CD14-positive monocyte (primary cell): ENCODE measurements at regions not wholly inside any gene's neighbourhood (a gene's known extent, or its start where the extent isn't known, plus 50 kb on each side); places are given as distances from the start of the nearest gene placed in this dataset.

Experiments
- DNase-seq, 3 donors: peaks; one replicate each; pipeline ENCODE4 v3.0.0-alpha.2; 2011 to 2022
- H2AFZ ChIP-seq: 2 replicates; pipeline ENCODE4 v1.6.0; 2012; ENCODE audit warnings: mild to moderate bottlenecking, low read depth, low read length, inconsistent platforms; ENCODE audit not compliant: insufficient read depth, poor library complexity, severe bottlenecking
- H3K27ac ChIP-seq, 2 donors: 1 replicate in 1 of 2; 2 replicates in 1 of 2; pipeline ENCODE4 v1.5.1; 2012 to 2013; ENCODE audit warnings: low read length in 2 of 2, control low read depth in 1 of 2, inconsistent platforms in 1 of 2, low read depth in 1 of 2, mild to moderate bottlenecking in 1 of 2
- H3K27me3 ChIP-seq, 2 donors: one replicate each; pipeline versions ENCODE4 v1.6.0 to v1.6.1; 2011 to 2013; ENCODE audit warnings: low read length in 2 of 2; ENCODE audit not compliant: control insufficient read depth in 2 of 2, insufficient read depth in 2 of 2
- H3K36me3 ChIP-seq, 2 donors: replicated peaks in 1 of 2; 1 replicate in 1 of 2; 2 replicates in 1 of 2; pipeline versions ENCODE4 v1.5.1 to v1.6.1; 2012 to 2013; ENCODE audit warnings: low read length in 2 of 2, control low read depth in 1 of 2, inconsistent platforms in 1 of 2, mild to moderate bottlenecking in 1 of 2; ENCODE audit not compliant: insufficient read depth in 2 of 2, control insufficient read depth in 1 of 2
- H3K4me1 ChIP-seq, 2 donors: 1 replicate in 1 of 2; 2 replicates in 1 of 2; pipeline versions ENCODE4 v1.5.1 to v1.6.1; 2012 to 2013; ENCODE audit warnings: low read length in 2 of 2, control low read depth in 1 of 2, inconsistent platforms in 1 of 2, mild to moderate bottlenecking in 1 of 2, moderate library complexity in 1 of 2; ENCODE audit not compliant: insufficient read depth in 2 of 2, control insufficient read depth in 1 of 2
- H3K4me2 ChIP-seq: replicated peaks from 2 replicates; pipeline ENCODE3; 2012; ENCODE audit warnings: low read length, moderate library complexity, mild to moderate bottlenecking; ENCODE audit not compliant: poor library complexity, severe bottlenecking; ENCODE audit errors: extremely low read depth
- H3K4me3 ChIP-seq, 3 experiments: fragments of 200-600 bp in 1 of 3; sonication (generic) in 1 of 3; replicated peaks in 1 of 3; 1 replicate in 2 of 3; 2 replicates in 1 of 3; pipeline ENCODE4 v1.5.1; 2011 to 2013; ENCODE audit warnings: low read length in 3 of 3, mild to moderate bottlenecking in 3 of 3, control low read depth in 2 of 3, low read depth in 2 of 3, inconsistent platforms in 1 of 3, moderate library complexity in 1 of 3
- H3K79me2 ChIP-seq: 2 replicates; pipeline ENCODE4 v1.6.0; 2012; ENCODE audit warnings: mild to moderate bottlenecking, control low read depth, inconsistent platforms, low read length, moderate library complexity; ENCODE audit not compliant: insufficient read depth
- H3K9ac ChIP-seq: 2 replicates; pipeline ENCODE4 v1.6.0; 2017; ENCODE audit warnings: low read length, mild to moderate bottlenecking; ENCODE audit not compliant: insufficient read depth, poor library complexity, severe bottlenecking
- H3K9me3 ChIP-seq, 2 donors: replicated peaks in 1 of 2; 1 replicate in 1 of 2; 2 replicates in 1 of 2; pipeline versions ENCODE4 v1.5.1 to v1.6.1; 2012 to 2013; ENCODE audit warnings: low read length in 2 of 2, control low read depth in 1 of 2; ENCODE audit not compliant: control insufficient read depth in 1 of 2, insufficient read depth in 1 of 2
- H4K20me1 ChIP-seq: 2 replicates; pipeline ENCODE4 v1.6.0; 2012; ENCODE audit warnings: mild to moderate bottlenecking, low read length, control low read depth, moderate library complexity; ENCODE audit not compliant: insufficient read depth
- H3K27ac Mint-ChIP-seq, 7 donors: one replicate each; pipeline ENCODE4 v1.8.0; 2020; ENCODE audit warnings: mild to moderate bottlenecking in 7 of 7, mixed read lengths in 7 of 7, moderate library complexity in 6 of 7, inconsistent platforms in 2 of 7
- H3K27me3 Mint-ChIP-seq, 3 donors: one replicate each; pipeline ENCODE4 v1.8.0; 2021 to 2022; ENCODE audit warnings: low read depth in 3 of 3, mild to moderate bottlenecking in 3 of 3, mixed read lengths in 3 of 3, moderate library complexity in 3 of 3, inconsistent platforms in 1 of 3
- H3K36me3 Mint-ChIP-seq, 2 donors: one replicate each; pipeline ENCODE4 v1.8.0; 2020; ENCODE audit warnings: mixed read lengths in 2 of 2, inconsistent platforms in 1 of 2, mild to moderate bottlenecking in 1 of 2
- H3K4me1 Mint-ChIP-seq: one replicate; pipeline ENCODE4 v1.8.0; 2020; ENCODE audit warnings: mild to moderate bottlenecking, mixed read lengths
- H3K4me3 Mint-ChIP-seq, 2 donors: one replicate each; pipeline ENCODE4 v1.8.0; 2020; ENCODE audit warnings: mild to moderate bottlenecking in 2 of 2, mixed read lengths in 2 of 2, moderate library complexity in 1 of 2
- H3K9me3 Mint-ChIP-seq, 7 donors: one replicate each; pipeline ENCODE4 v1.8.0; 2020 to 2022; ENCODE audit warnings: mixed read lengths in 7 of 7, mild to moderate bottlenecking in 6 of 7, moderate library complexity in 6 of 7, inconsistent platforms in 2 of 7
- CTCF ChIP-seq: fragments of 200-600 bp; IDR thresholded peaks from one replicate; pipeline ENCODE4 v1.8.0; 2022; ENCODE audit warnings: antibody characterized with exemption, mild to moderate bottlenecking
- WGBS: methylation state at CpG from one replicate; pipeline ENCODE4 v1.1.5; 2013; ENCODE audit warnings: missing lambda C conversion rate; ENCODE audit not compliant: insufficient coverage; 5-methylcytosine and 5-hydroxymethylcytosine counted together
- intact Hi-C, 2 donors: fragments of 100-400 bp; cut with micrococcal nuclease; formaldehyde crosslinking; loops; one replicate each; pipeline versions ENCODE4 v1.15.0 to v1.15.1; 2023

GRCh38 chr14:28406196-28406595 lies 360.4 kb upstream of the FOXG1 start:
- no peak for DNase-seq
- Histone ChIP-seq H3K27me3 (no peaks in the 10 kb centered on the region), H3K36me3 (no peaks in the 10 kb centered on the region), H2AFZ (no peak overlapping the region), H3K9me3 (no peaks in the 10 kb centered on the region), H3K4me2 (no peak overlapping the region), H3K9ac (no peak overlapping the region), H4K20me1 (no peaks in the 10 kb centered on the region), H3K27ac (no peak overlapping the region), H3K4me3 (no peak overlapping the region), H3K4me1 (no peaks in the 10 kb centered on the region), H3K79me2 (no peaks in the 10 kb centered on the region)
- Mint-ChIP-seq H3K4me1 (no peaks in the 10 kb centered on the region), H3K4me3 (no peak overlapping the region), H3K9me3 (peaks cover 0 to 13% (median 4%) of the 10 kb centered on the region in 7 donors), H3K27ac (no peak overlapping the region), H3K27me3 (no peaks in the 10 kb centered on the region), H3K36me3 (no peaks in the 10 kb centered on the region)
- intact Hi-C loops: no loop called here
- 67% methylated on average over 1 of the region's 2 CpGs for WGBS
- no peak for TF ChIP-seq CTCF

- no peaks in the 10 kb centered on the region for H3K27me3 ChIP-seq
- H3K9ac ChIP-seq: no peak overlapping the region
- peaks cover 0 to 11% (median 4%) of the 10 kb centered on the region in 7 donors for H3K9me3 Mint-ChIP-seq
- no peak overlapping the region for H3K4me3 ChIP-seq
- H2AFZ ChIP-seq: no peak overlapping the region
- H3K4me1 Mint-ChIP-seq: no peaks in the 10 kb centered on the region
- no peaks in the 10 kb centered on the region for H3K36me3 ChIP-seq
- no peaks in the 10 kb centered on the region for H4K20me1 ChIP-seq
- no peak for DNase-seq
- no peak for TF ChIP-seq CTCF
- no peaks in the 10 kb centered on the region for H3K36me3 Mint-ChIP-seq
- WGBS: no CpG with 5 or more reads among the region's 3 CpGs
- no peak overlapping the region for H3K27ac Mint-ChIP-seq
- H3K27ac ChIP-seq: no peak overlapping the region
- H3K27me3 Mint-ChIP-seq: no peaks in the 10 kb centered on the region
- H3K79me2 ChIP-seq: no peaks in the 10 kb centered on the region
- H3K4me3 Mint-ChIP-seq: no peak overlapping the region
- no peaks in the 10 kb centered on the region for H3K4me1 ChIP-seq
- H3K9me3 ChIP-seq: no peaks in the 10 kb centered on the region
- H3K4me2 ChIP-seq: no peak overlapping the region
- intact Hi-C loops: no loop called here
Measured at GRCh38 chr14:28407031-28407825, 359.4 kb upstream of the FOXG1 start.
